Testis (tissue), 2 donors: ENCODE measurements at regions not wholly inside any gene's neighbourhood (a gene's known extent, or its start where the extent isn't known, plus 50 kb on each side); places are given as distances from the start of the nearest gene placed in this dataset.
"Not testable (repeated sequence)": the region's sequence is repeated elsewhere in the genome, so short reads cannot be mapped to it uniquely, and the experiment has no call there.

ENCODE experiments used
- DNase-seq: peaks from one replicate; pipeline ENCODE4 v3.0.0-alpha.2; 2019
- H3K27ac ChIP-seq, 2 donors: fragments of 200-600 bp; sonication (generic); one replicate each; pipeline ENCODE4 v1.5.1; 2019
- H3K27me3 ChIP-seq: fragments of 200-600 bp; sonication (generic); one replicate; pipeline ENCODE4 v1.5.1; 2019
- H3K36me3 ChIP-seq: fragments of 200-600 bp; sonication (generic); one replicate; pipeline ENCODE4 v1.5.1; 2017; ENCODE audit warnings: low read depth; ENCODE audit errors: missing control alignments
- H3K4me1 ChIP-seq: fragments of 200-600 bp; sonication (generic); one replicate; pipeline ENCODE4 v1.5.1; 2019
- H3K4me3 ChIP-seq, 2 donors: fragments of 200-600 bp; sonication (generic); one replicate each; pipeline ENCODE4 v1.5.1; 2017 to 2019
- H3K9me3 ChIP-seq: fragments of 200-600 bp; sonication (generic); one replicate; pipeline ENCODE4 v1.5.1; 2017
- WGBS, 2 donors: methylation state at CpG; one replicate each; pipeline ENCODE4 v1.1.5; 2018; 5-methylcytosine and 5-hydroxymethylcytosine counted together
- intact Hi-C: fragments of 100-400 bp; cut with DNase I; formaldehyde crosslinking; loops from one replicate; pipeline ENCODE4 v1.15.1; 2023; ENCODE audit warnings: low total_unique reads

DNA sequence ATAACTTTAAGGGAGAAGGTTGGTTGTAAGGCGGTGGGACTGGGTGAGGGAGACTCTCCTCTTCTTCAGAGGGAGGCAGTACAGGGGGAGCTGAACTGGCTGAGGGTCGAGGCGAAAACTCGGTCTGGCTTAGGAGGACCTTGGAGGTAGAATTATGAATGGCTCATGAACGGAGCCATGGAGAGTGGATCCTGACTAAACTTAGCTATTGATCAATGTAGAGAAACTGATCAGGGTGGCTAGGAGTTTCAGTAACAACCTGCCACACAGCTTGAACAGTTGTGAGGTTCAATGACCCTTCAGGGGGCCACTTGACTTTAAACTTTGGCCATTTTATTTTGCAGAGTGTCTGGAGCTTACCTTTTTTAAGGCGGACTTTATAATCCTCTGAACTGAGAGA lies 117.2 kb downstream of the UNC93B1 start:
- H3K9me3 ChIP-seq, H3K27ac ChIP-seq, H3K4me1 ChIP-seq, H3K27me3 ChIP-seq, intact Hi-C loops, H3K4me3 ChIP-seq, DNase-seq, H3K36me3 ChIP-seq: not testable (repeated sequence)
- WGBS, 2 donors = 63 to 70% methylated on average over 6 of the region's 6 CpGs

GRCh38 chr11:67886207-67886606 lies 117.7 kb downstream of the UNC93B1 start:
- DNase-seq, H3K36me3 ChIP-seq, H3K27me3 ChIP-seq, H3K9me3 ChIP-seq, H3K27ac ChIP-seq, H3K4me3 ChIP-seq, intact Hi-C loops, H3K4me1 ChIP-seq: not testable (repeated sequence)
- WGBS, 2 donors = 32 to 45% methylated on average over 7 of the region's 7 CpGs

GRCh38 chr11:67885574-67885973 lies 118.3 kb downstream of the UNC93B1 start:
- H3K36me3 ChIP-seq, DNase-seq, H3K4me1 ChIP-seq, intact Hi-C loops, H3K4me3 ChIP-seq, H3K27ac ChIP-seq, H3K27me3 ChIP-seq, H3K9me3 ChIP-seq: not testable (repeated sequence)
- WGBS, 2 donors = 33 to 34% methylated on average over 3 of the region's 3 CpGs

GRCh38 chr11:67884761-67885558 lies 118.9 kb downstream of the UNC93B1 start:
- DNase-seq, intact Hi-C loops, H3K4me3 ChIP-seq, H3K27ac ChIP-seq, H3K27me3 ChIP-seq, H3K9me3 ChIP-seq, H3K4me1 ChIP-seq, H3K36me3 ChIP-seq: not testable (repeated sequence)
- 20 to 30% methylated on average over 18 of the region's 18 CpGs for WGBS, 2 donors

DNA sequence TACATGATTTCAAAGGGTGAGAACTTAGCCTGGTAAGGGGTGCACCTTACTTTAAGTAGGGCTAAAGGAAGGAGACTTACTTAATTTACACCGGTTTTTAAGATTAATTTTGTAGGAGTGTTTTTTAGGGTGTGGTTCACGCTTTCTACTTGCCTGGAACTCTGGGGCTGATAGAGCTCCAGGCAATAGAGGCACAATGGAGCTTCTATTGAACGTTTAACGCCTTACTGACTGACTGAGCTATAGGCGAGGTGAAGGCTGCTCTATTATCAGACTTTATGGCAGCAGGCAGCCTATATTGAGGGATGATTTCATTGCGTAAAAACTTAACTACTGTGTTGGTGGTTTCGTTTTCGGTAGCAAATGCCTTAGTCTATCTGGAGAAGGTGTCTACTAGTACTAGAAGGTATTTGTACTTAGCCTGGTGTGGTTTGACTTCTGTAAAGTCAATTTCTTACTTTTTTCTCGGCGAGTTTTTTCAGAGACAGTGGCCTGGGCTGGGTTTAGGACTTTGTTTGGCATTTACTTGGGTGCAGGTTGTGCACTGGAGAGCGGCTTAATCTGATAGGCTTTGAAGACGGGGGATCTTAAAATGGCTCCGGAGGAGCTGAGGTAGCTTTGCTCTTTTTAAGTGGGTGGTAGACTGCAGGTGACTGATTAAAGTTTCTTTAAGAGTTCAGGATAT lies 119.7 kb downstream of the UNC93B1 start:
- intact Hi-C loops, H3K9me3 ChIP-seq, H3K36me3 ChIP-seq, H3K27me3 ChIP-seq, DNase-seq, H3K4me1 ChIP-seq, H3K27ac ChIP-seq, H3K4me3 ChIP-seq: not testable (repeated sequence)
- 69 to 77% methylated on average over 13 of the region's 13 CpGs for WGBS, 2 donors

DNA sequence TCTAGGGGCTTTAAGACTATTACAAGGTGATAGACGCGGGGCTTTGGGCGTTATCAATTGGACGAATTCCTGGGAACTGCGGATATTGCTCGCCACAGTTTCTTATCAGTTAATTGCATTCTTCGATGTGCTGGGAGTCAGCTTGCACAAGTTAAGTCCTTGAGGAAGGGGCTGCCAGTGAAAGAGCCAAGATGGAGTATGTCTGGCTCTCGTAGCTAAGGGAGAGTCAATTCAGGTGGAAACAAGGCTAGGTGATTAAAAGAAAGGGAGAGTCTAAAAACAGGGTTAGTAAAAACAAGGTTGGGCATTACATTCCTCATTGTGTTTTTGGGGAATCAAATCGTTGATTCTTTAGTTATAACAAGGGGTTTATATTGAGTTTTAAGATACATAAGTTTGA lies 121.6 kb downstream of the UNC93B1 start:
- DNase-seq, H3K27ac ChIP-seq, H3K27me3 ChIP-seq, H3K9me3 ChIP-seq, intact Hi-C loops, H3K4me3 ChIP-seq, H3K4me1 ChIP-seq, H3K36me3 ChIP-seq: not testable (repeated sequence)
- 20 to 28% methylated on average over 9 of the region's 9 CpGs for WGBS, 2 donors

- H3K36me3 ChIP-seq, H3K27me3 ChIP-seq, DNase-seq, H3K9me3 ChIP-seq, intact Hi-C loops, H3K4me1 ChIP-seq, H3K27ac ChIP-seq, H3K4me3 ChIP-seq: not testable (repeated sequence)
- WGBS, 2 donors = 32 to 43% methylated on average over 10 of the region's 10 CpGs
These were observed 122.1 kb downstream of the UNC93B1 start for GRCh38 chr11:67881836-67882235.

- H3K4me3 ChIP-seq, H3K9me3 ChIP-seq, H3K36me3 ChIP-seq, intact Hi-C loops, H3K27ac ChIP-seq, DNase-seq, H3K4me1 ChIP-seq, H3K27me3 ChIP-seq: not testable (repeated sequence)
- 68 to 81% methylated on average over 8 of the region's 8 CpGs for WGBS, 2 donors
These were observed 123.2 kb downstream of the UNC93B1 start for GRCh38 chr11:67880594-67881196.

- DNase-seq, H3K4me1 ChIP-seq, H3K9me3 ChIP-seq, H3K27ac ChIP-seq, H3K4me3 ChIP-seq, intact Hi-C loops, H3K36me3 ChIP-seq, H3K27me3 ChIP-seq: not testable (repeated sequence)
- 75 to 91% methylated on average over 3 of the region's 3 CpGs for WGBS, 2 donors
These were observed 125.2 kb downstream of the UNC93B1 start for GRCh38 chr11:67878666-67879065.

DNA sequence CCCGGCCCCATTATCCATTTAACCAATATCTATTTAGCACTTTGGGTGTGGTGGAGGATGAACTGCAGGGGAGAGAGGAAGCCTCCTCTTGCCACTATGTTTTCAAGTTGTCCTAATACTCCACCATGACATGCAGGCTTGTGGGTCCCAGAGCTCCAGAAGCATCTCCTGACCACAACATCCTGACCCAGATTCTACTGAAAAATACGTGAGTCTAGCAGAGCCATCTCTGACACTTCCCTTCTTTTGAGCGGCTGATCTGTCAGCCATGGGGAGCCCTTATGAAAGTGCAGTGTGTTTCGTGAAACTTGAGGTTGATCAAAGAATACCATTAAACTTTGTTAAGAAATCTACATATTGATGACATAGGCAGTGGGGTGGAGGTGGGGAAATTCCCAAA lies 126.6 kb downstream of the UNC93B1 start:
- H3K9me3 ChIP-seq, H3K27ac ChIP-seq, H3K4me1 ChIP-seq, H3K27me3 ChIP-seq, H3K4me3 ChIP-seq, H3K36me3 ChIP-seq, intact Hi-C loops, DNase-seq: not testable (repeated sequence)
- 52 to 62% methylated on average over 4 of the region's 4 CpGs for WGBS, 2 donors

GRCh38 chr11:67873223-67873622 lies 130.7 kb downstream of the UNC93B1 start:
- DNase-seq, H3K27ac ChIP-seq, H3K9me3 ChIP-seq, intact Hi-C loops, H3K36me3 ChIP-seq, H3K4me1 ChIP-seq, H3K4me3 ChIP-seq, H3K27me3 ChIP-seq: not testable (repeated sequence)
- 66 to 83% methylated on average over 11 to 12 of the region's 12 CpGs for WGBS, 2 donors

GRCh38 chr11:67871168-67871567 lies 132.7 kb downstream of the UNC93B1 start:
- H3K36me3 ChIP-seq, H3K27me3 ChIP-seq, H3K27ac ChIP-seq, H3K4me3 ChIP-seq, H3K9me3 ChIP-seq, H3K4me1 ChIP-seq, intact Hi-C loops, DNase-seq: not testable (repeated sequence)
- 76 to 90% methylated on average over 3 to 5 of the region's 5 CpGs for WGBS, 2 donors
